HG03095 (cell line): ENCODE measurements at regions not wholly inside any gene's neighbourhood (a gene's known extent, or its start where the extent isn't known, plus 50 kb on each side); places are given as distances from the start of the nearest gene placed in this dataset.

Experiments
- ATAC-seq: cut with Tn5 transposase; IDR thresholded peaks from one replicate; pipeline ENCODE4 v1.9.1; 2021; ENCODE audit warnings: moderate library complexity; ENCODE audit not compliant: unreplicated experiment

DNA sequence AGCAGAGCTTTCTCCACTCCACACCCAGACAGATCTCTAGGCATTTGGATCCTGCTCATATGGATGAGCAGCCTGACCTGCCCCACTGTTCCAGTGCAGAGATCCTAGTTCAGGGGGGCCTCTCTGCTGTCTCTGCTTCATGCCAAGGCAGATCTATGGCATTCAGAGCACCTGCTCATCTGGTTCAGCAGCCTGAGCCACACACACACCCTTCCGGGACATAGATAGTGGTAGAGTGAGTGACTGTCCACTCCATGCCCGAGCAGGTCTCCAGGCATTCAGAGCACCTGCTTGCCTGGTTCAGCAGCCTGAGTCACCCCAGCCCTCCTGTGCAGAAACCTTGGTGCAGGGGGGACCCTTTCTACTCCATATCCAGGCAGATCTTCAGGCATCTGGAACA, 54.3 kb upstream of the ZNF800 start:
- ATAC-seq = no peak
